HG03025 (cell line): ENCODE measurements at regions not wholly inside any gene's neighbourhood (a gene's known extent, or its start where the extent isn't known, plus 50 kb on each side); places are given as distances from the start of the nearest gene placed in this dataset.

Experiments used
- ATAC-seq: cut with Tn5 transposase; IDR thresholded peaks from one replicate; pipeline ENCODE4 v1.9.1; 2021; ENCODE audit warnings: mild to moderate bottlenecking, moderate library complexity; ENCODE audit not compliant: unreplicated experiment, low FRiP score

DNA sequence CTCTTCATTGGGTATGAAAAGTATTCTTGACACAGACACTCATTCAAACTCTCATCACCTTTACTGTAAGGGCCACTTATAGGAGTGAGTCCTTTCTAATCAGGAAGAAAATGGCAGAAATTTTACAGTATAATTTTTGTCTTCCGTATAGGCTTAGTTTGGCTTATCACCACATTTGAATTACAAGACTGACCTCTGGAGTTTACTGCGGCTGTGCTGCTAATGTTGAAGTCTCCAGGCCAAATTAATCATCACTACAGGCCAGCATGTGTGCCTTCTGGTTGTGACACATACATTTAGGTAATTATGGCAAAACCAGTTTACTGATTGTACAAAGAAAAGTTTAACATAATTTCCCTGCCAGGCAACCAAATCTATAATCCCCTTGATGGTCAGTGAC lies 753.6 kb upstream of the GCFC2 start:
- no peak for ATAC-seq

DNA sequence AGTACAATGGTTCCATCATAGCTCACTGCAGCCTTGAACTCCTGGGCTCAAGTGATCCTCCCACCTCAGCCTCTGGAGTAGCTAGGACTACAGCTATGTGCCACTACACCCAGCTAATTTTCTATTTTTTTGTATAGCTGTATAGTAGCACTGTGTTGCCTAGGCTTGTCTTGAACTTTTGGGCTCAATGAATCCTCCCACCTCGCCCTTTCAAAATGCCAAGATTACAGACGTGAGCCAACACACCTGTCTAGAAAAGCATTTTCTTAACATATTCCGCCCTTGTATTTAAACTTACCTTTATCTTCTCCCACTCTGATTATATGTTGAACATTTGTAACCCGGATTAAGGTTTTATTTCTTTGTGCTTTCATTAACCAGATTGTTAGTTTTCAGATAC lies 750.7 kb upstream of the GCFC2 start:
- ATAC-seq, result no peak

GRCh38 chr2:76455910-76456309 lies 745.2 kb upstream of the GCFC2 start:
- ATAC-seq, result no peak

DNA sequence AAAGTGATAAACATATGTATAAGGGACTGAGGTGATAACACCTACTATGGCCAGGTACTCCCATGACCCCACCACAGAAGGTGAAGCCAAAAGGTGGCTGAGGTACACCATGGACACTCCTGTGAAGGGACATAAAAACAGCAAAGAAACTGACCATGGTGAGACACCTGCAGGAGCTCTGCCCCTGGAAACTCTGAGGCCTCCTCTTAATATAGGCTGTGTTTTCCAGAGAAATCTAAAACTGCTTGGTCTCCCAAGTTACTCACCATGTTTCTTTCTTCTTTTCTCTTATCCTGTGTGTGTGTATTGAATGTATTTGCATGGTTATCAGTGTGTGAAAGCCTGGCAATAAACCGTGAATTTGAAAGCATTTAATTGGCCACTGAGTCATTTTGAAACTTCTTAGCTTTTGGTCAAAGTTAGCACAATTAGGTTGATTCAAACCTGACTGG lies 739.3 kb upstream of the GCFC2 start:
- no peak for ATAC-seq

- no peak for ATAC-seq
Measured at GRCh38 chr2:76448956-76449355, 738.2 kb upstream of the GCFC2 start.

GRCh38 chr2:76447294-76447693 lies 736.6 kb upstream of the GCFC2 start:
- ATAC-seq, result no peak

- ATAC-seq, result no peak
Measured at GRCh38 chr2:76446872-76447271, 736.2 kb upstream of the GCFC2 start.

- no peak for ATAC-seq
Measured at GRCh38 chr2:76445880-76446279, 735.2 kb upstream of the GCFC2 start.

DNA sequence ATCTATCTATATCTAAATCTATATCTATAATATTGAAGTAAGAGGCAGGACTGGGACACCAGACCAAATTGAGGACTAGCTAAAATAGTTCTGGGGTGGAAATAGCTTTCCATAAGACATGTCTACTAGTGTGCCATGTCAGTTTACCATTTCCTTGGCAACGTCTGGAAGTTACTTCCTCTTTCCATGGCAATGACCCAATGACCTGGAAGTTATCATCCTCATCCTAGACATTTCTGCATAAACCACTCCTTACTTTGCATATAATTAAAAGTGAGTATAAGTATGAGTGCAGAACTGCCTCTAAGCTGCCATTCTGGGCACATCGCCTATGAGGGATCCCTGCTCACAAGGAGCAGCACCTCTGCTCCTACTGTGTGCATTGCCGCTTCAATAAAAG lies 734.0 kb upstream of the GCFC2 start:
- no peak for ATAC-seq

DNA sequence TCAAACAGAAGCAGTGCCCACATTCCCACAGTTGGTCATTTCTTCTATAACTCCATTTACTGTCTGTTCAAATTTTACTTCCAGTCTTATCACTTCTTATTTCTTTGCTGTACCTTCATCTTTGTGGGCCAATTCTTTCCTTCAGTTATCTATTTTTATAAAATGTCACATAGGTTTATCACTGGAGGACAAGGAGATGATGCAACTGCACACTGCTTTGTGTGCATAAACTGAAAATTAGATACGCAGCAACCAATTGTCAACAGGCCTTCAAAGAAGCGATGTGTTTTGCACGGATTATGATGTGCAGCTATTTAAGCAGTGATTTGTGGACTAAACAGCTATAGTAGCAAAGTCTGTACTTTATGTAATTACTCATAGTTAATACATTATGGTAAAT lies 726.8 kb upstream of the GCFC2 start:
- no peak for ATAC-seq

- ATAC-seq, result no peak
Measured at GRCh38 chr2:76429374-76429773, 718.7 kb upstream of the GCFC2 start.

DNA sequence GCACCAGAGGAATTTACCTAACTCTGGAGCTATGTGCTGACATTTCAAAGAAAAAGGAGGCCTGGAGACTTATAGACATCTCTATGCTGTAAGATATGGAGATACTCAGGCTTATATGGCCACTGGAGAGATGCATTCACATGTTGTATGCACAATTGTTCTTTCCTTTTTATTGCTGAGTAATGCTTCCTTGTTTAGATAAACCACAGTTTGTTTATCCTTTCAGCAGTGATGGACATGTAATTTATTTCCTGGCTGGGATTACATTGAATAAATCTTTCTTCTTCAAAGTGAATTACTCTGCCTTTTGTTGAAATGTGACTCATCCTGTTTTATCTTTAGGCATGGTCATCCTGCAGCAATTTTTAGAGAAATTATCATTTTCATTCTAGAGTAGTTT lies 716.7 kb upstream of the GCFC2 start:
- no peak for ATAC-seq

DNA sequence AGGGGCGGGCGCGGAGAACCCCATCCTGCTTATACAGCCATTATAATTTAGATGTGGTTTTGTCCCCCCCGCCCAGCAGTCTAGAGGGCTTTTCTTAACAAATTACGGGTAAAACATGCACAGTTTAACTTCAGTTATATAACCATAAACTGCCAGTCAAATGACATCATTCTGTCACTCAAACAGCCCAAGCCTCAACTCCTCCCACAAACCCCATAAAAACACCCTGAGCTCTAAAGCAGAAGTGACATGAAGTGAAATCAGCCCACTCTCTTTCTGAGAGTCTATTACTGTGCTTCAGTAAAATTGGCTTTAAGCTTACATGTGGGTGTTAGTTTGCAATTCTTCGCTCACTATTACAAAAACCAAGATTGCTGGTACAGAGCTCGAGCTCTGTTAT lies 705.1 kb upstream of the GCFC2 start:
- ATAC-seq, result peak; percentile 88

DNA sequence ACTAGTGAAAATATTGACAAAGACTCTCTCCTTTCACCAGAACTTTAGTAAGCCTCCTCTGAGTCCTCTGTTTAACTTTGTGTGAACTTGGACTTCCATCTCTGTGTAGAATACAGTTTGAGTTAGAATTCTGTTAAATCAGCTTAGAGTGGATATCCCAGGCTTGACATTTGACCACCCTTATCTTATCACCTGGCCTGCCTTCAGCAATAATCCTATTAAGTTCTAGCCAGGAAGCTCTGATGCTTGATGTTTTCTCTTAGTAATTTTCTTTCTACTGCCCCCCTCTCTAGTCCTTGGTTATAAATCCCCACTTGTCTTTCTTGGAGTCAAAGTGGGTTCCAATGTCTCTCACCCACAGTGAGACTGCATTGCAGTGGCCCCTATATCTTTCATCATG lies 702.7 kb upstream of the GCFC2 start:
- ATAC-seq, result no peak

DNA sequence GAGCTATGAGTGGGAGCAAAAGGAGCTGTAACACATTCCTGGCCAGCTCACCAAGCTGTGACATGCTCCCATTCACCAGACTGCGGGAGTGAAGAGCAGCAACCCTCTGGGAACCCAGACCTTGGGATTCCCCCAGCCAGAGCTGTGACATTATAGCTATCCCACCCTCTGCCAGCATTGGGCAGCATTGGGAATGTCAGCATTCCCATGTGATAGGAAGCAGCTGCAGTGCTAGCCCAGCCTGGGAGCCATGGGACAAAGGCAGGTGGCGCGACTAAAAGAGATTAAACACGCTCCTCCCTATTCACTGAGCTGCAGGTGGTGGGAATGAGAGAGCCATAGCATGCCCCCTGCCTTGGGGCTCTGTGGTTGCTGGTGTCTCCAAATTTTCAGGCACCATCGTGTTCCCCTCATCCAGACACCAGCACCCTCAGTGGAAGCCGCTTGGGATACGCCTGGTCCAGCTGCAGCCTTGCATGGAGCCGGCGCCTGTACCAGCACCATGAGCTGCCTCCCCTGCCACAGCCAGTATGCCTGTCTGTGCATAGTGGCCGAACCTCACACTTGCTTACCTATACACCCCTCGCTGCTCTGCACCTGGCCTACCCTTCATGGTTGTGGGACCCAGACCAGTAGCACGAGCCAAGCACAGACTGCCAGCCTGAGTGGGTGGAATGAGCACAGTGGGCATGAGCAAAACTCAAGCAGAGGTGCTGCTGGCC lies 695.6 kb upstream of the GCFC2 start:
- ATAC-seq, result no peak

- ATAC-seq, result no peak
Measured at GRCh38 chr2:76393356-76393755, 682.6 kb upstream of the GCFC2 start.

- ATAC-seq, result no peak
Measured at GRCh38 chr2:76391678-76392077, 681.0 kb upstream of the GCFC2 start.

GRCh38 chr2:76387294-76387693 lies 676.6 kb upstream of the GCFC2 start:
- no peak for ATAC-seq

GRCh38 chr2:76385943-76386342 lies 675.2 kb upstream of the GCFC2 start:
- no peak for ATAC-seq

DNA sequence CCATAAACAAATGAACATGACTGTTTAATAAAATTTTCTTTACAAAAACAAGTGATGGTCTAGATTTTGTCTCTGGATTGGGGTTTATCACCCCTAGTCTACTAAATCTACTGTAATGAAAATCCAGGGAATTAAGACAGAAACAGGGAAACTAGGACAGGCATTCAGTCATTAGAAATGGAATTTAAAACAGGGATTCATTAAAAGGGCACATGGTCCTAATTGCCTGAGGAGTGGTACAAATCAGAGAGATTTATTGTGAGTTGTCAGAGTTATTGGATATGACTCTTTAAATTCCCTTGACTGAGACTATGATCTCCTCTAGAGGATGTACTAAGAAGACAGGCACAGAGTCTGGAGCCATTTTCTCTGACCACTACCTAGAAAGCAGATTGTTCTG lies 670.9 kb upstream of the GCFC2 start:
- ATAC-seq, result no peak

GRCh38 chr2:76378140-76378539 lies 667.4 kb upstream of the GCFC2 start:
- no peak for ATAC-seq

GRCh38 chr2:76341439-76341838 lies 630.7 kb upstream of the GCFC2 start:
- no peak for ATAC-seq

- no peak for ATAC-seq
Measured at GRCh38 chr2:76332871-76333270, 622.2 kb upstream of the GCFC2 start.
